Tongue (tissue), 1 donor: ENCODE measurements at regions not wholly inside any gene's neighbourhood (a gene's known extent, or its start where the extent isn't known, plus 50 kb on each side); places are given as distances from the start of the nearest gene placed in this dataset.
A peak's percentile ranks its signal among the peaks of the same experiment; 100 is the strongest.

Experiments used
- DNase-seq: peaks from one replicate; pipeline ENCODE4 v3.0.0-alpha.2; 2015

DNA sequence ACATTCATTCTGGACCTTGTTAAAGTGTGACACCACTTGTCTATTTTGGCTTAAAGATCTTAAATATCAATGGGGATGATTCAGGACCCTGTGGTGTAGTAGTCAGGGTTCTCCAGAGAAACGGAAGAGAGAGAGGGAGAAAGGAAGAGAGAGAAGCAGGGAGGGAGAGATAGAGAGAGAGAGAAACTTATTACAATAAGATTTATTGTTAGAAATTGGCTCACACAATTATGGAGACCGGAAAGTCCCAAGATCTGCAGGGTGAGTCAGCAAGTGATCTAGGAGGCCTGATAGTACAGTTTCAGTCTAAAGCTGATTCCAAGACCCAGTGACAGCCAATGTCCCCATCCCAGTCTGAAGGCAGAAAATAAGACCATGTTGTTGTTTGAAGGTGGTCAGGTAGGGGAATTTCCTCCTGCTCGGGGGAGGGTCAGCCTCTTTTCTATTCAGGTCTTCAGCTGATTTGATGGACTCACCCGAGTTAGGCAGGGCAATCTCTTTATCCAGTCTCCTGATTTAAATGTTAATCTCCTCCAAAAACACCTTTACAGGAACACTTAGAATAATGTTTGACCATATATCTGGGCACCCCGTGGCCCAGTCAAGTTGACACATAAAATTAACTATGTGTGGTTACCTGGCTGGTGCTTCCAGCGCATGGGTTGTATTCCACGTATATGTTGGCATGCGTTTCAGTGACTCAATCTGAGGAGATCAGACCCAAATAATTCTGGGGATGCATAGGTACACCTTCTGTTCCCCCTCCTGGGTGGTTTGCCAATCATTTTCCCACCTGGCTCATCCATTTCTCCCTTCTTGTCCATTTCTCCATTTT lies 1350.5 kb downstream of the TBC1D22A start:
- no peak for DNase-seq

DNA sequence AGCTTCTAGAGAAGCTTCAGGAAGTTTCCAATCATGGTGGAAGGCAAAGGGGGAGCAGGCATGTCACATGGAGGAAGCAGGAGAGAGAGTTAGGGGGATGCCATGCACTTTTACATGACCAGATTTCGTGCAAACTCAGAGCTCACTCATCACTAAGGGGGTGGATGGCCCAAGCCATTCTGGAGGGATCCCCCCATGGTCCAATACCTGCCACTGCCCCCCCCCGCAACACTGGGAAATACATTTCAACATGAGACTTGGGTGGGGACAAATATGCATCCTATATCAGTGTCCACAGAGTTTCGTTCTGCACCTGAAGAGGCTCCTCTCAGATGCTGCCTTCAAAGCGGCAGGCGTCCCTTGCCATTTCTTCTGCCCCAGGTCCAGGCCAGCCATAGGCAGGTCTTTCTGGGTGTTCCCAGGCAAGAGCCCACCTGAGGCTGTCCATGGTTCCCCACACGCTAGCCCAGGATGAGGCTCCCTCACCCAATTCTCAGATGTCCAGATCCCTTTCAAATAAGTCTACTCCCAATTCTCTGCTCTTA lies 1344.3 kb downstream of the TBC1D22A start:
- no peak for DNase-seq

DNA sequence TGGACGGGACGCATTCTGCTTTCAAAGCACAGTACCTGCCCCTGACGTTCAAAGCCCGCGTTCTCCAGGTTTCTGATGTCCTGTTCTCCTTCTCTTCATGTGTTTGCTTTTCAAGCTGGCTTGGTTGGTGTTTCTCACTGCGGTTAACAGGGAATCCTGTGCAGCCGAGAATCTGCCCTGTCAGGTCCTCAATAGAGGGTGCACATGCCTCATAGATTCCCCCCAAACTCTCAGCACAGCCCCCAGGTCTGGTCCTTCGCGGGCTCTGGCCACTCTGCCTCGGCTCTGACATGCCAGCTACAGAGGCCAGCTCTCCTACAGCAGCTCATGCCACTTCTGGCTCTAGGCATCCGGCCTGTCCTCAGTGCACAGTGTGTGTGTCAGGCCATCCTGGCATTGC lies 1343.8 kb downstream of the TBC1D22A start:
- DNase-seq, result no peak

DNA sequence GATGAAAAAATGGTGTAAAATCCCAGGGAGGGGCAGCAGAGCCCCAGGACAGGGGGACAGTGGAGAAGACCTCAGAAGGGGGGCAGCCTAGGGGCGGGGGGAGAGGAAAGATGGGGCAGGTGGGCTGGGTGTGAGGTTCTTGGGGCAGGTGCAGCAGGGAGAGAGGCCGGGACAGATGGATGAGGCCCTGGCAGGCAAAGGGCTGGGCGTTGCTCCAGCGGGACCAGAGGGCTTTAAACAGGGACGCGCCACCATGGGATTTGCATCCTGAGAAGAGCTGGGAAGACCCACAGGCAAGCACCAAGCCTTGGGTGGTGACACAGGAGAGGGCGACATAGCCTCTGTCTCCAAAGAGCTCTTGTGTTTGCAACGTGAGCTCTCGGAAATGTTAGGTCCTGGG lies 1342.8 kb downstream of the TBC1D22A start:
- DNase-seq, result no peak

DNA sequence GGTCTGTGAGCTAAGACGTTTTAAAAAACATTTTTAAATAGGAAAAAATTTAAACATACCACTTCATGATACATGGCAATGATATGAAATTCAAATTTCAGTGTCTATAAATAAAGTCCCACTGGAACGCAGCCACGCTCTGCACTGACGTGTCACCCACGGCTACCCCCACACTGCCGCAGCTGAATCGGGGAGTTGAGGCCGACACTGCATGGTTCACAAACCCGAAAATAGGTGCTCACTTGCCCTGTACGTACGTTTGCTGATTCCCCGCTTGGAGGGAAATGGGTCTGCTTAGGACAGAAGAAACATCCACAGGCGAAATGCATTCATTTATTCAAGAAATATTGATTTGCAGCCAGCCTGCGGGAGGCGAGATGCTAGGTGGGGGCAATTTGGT lies 1342.3 kb downstream of the TBC1D22A start:
- no peak for DNase-seq

DNA sequence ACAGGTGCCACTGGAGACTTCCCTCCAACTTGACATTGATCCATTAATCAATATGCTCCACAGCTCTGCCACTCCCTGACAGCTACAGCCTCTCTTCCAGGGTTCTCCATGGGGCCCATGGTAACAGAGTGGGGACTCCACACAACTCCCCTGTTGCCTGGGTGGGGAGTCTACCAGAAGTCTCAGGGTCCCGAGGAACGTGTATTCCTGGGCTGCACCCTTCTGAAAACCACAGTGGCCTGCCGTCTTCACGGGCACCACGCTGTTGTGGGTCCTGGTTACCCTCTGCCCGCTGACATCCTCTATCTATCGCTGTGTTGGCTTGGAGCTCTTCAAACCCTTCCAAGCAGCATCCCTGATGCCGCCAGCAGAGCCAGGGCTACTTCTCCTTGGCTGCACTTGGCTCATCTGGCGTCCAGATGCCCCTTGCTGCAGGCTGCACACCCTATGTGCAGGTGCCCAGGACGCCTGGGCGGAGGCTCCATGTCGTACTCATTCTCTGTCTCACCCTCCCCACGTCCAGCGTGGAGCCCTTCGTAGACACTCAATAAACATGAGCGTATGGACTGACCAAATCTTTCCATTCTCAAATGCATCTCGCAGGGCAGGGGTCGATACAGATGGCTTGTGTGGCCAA lies 1341.8 kb downstream of the TBC1D22A start:
- DNase-seq, result no peak

DNA sequence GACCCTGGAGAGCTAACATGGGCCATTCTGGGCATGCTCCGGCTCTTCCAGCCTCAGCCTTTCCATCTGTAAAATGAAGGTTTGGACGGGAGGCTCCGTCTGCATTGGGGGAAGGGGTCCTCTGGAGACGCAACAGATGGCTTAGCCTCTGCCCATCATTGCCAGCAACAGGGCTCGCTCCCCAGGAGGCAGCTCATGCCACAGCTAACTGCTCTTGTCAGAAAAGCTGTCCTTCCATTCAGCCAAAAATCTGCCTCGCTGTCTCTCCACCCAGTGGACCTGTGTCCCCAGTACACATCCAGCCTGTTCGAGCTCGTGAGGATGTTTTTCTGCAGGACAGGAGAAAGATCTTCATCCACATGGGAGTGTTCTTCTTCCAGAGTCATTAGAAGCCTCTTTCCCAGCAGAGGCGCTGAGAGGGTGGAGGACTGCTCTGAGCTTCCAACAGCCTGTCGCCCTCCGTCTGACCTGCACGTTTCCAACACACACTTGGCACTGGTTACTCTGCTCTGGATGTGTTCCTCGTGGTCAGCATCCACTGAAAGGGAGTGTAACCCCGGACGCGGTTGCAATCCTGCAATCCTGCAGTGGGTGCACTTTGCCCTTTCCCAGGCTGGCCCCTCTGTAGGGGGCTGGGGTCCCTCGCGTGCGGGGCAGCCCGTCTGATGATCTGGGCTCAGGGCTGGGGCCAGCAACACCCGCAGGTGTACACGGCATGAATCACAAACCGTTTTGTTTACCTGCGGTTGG lies 1340.9 kb downstream of the TBC1D22A start:
- peak; percentile 54 for DNase-seq

DNA sequence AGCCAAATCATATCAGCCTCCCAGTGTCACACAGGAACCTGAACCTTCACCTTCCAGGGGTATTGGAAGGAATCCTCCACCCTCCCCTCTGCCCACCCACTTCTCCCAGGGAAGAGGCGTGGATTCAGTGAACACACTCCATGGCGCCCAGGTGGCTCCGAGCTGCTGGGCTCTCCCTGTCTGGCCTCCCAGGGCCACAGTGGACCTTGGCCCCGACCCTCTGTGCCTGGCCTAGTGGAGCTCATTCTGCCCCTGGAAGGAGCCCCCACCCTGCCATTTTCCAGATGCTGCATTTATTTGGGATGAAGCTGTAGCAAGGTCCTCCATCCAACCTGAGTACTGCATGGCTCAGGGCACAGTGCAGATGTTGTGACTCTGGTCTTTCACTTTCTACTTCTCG lies 1340.1 kb downstream of the TBC1D22A start:
- no peak for DNase-seq

DNA sequence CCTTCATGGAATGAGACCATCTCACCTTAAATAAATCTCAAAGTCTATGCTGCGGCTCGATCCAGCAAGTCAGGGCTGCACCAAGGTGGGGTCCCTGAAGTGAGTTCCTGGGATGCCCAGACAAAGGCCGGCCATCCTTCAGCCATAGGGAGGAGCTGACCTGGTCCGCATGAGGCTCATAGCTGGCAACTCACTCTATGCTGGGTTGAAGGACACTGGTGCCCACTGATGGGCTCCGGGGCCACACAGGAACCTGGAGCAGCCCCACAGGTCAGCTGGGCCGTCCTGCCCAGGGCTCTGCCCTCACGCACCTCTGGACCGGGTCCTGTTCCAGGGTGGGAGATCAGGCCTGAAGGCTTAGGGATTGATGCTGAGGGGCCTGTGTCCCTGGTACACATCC lies 1339.3 kb downstream of the TBC1D22A start:
- no peak for DNase-seq

DNA sequence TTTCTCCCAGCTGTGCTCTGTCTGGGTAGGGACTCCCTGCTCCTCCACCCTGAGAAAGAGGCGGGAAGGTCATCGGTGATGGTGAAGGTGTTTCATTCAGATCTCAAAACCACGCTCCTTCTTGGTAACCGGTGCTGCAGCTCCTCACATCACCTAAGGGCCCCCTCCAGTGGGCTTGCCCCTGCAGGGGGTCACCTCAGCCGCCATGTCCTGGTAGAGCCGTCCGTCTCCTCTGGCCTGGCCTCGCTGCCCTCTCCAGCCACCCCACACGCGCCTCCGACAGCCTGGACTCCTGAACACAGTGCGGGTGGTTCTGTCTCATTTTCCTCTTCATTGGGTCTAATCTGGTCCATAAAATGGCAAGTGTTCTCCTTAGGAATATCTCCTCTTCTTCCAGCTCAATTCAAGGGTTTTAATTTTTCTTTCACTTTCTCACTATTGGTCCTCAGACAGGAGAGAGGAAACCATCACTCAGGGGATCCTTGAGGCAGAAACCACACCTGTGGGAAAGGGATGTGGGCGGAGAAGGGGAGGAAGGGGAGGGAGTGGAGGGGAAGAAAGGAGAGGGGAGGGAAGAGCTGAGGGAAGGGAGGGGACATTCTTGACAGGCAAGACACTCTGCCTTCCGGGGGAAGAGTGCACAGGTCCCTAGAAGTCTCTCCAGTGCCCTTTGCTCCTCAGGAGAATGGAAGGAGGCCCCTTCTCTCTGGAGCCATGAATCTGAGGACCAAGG lies 1338.4 kb downstream of the TBC1D22A start:
- DNase-seq, result no peak

DNA sequence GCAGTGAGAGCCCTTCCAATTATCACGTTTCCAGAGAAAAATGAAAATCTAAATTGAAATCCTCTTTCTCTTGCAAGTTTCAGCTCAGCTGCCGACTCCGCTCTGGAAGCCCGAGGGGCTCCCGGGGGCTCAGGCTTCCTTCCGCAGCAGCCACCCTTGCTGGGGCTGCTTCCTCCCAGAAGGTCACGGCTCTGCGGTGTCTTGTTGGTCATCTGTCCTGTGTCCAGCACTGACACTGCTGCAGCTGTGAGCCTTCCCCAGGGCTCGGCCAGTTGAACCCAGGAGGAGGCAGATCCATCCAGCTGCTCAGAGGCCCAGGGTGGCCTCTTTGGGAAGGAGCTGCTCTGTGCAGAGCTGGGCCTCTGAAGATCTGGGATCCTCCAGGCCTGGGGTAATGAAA lies 1337.2 kb downstream of the TBC1D22A start:
- DNase-seq, result no peak

DNA sequence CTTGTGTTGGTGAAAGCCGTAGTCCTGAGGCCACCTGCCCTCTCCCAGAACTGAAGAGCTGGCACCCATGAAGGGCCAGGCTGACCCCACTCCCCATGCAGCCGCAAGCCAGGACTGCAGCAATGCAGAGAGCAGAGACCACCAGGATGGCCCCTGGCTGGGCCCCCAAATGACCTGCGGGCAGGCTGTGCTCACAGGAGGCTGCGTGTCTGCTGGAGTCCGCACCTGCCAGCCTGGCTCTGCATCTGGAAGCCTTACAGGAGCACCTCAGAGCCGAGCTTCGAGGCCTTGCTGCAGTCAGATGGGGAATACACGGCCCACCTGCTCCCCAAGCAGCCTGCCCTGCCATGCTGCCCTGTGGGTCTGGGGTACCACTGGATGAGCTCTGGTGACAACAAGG lies 1336.8 kb downstream of the TBC1D22A start:
- no peak for DNase-seq

DNA sequence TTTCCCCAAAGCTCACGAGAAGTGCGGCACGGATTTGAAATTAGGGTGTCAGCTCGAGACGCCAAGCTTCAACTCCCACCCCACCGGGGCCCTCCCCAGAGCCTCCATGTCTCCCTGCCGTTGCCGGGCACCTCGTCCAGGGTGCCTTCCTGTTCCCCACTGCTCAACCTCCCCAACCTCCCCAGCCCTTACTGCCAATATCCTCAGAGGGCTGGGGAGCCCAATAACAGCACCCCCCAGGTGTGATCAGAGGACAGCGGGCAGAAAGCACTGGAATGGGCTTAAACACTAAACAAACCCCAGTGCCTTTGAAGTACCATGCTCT lies 1336.4 kb downstream of the TBC1D22A start:
- DNase-seq, result no peak

DNA sequence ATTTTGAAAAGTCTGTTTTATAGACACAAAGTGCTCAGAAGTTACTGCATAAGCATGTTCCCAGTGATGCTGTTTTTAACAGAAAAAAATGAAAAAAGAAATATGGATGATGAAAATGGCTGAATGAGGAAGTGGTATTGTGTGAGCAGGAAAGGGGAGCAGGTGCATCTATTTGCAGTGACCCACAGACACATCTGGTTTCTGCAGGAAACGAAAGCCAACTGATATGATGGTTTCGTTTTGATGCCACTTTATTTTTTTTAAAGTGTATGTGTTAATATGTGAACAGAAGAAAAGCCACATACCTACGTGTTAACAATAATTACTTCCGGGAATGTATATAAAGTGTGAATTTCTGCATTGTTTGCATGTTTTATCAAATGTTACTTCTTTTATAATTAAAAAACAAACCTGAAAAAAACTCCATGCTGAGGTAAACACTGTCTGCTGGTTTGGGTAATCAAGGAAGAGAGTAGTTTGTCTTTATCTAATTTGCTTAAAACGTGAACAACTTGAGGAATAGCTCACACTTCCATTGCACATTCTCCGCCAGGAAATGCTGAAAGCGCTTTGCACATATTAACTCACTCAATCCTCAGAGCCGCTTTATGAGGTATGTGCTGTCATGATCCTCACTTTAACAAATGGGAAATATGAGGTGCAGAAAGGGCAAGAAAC lies 1335.9 kb downstream of the TBC1D22A start:
- DNase-seq, result no peak

DNA sequence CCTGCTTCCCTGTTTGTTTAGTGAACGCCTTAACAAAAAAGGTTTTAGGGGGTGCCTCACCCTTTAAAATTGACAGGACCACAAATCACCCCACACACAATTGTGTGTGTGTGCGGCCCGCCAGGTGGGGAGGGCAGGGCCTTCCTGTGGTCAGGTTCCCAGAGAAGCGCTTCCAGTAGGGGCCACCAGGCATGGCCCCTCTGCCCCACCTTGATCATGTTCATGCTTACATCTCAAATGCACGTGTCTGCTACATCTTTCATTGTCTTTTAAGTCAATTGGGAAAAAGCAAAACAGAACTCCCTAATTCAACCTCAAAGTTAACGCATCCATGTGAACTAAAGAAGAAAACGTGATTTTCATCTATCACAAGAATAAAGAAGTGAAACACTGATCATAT lies 1335.3 kb downstream of the TBC1D22A start:
- no peak for DNase-seq

DNA sequence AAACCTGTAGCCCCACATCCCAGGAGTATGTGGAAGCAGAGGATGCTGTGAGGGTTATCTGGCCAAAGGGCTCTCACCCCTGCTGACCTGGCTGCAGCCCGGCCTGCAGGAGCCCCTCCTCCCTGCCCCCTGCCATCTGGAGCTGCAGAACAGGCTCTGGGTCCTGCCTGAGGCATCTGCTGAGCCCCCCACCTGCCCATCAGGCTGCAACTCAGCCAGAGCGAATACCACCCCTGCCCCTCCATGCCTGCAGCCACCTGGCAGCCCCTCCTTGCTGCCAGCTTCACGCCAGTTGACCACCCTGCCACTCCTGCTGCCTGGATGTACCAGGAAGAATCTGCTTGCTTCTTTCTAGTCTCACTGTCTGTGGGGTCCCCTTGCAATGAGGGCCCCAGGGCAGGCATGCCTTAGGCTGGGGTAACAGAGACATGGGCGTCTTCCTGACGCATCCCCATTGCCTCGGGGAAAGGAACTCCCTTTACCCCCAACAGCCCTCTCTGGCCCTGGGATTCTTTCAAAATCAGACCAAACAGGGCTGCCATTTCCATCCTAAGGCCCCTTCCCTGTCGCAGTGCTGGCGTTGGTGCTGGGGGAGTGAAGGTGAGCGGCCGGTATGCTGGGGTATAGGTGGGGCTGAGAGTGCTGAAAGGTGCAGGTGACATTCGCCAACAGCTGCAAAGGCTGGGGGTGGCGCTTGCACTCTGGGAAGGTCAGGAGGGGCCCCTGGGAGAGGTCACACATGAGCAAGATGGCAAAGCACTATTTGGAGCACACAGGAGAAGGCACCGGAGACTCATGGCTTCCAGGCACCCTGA lies 1334.6 kb downstream of the TBC1D22A start:
- no peak for DNase-seq

DNA sequence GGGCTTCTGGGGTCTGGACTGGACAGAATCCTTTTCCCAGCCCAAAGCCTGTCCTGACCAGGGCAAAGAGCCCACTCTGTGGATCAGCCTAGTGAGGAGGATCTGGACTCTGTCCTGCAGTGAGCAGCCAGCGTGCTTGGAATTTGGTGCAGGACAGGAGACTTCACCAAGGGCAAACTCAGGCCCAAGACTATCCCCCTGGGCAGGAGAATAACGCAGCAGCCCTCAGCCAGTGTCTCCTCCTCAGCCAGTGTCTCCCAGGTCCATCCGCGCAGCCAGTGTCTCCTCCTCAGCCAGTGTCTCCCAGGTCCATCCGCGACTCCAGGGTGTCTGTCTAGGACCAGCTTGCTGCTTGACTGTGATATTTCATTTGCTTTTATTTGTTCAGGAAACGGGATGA lies 1334.0 kb downstream of the TBC1D22A start:
- no peak for DNase-seq

DNA sequence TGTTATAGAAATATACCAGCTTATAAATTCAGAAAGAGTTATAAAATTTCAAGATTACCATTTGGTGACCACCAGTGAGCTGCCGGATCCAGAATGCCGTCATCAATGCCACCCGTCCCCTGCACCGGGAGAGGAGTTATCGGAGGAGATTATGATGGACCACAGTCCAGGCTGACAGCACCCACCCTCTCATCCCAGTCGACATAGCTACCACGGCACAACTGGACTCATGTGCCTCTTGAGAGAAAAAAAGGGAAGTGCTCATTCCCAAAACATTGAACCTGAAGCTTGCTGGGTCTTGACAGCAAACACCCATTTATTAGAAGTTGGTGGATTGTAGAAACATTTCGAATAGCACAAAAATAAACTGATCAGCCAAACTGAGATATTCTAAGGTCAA lies 1331.5 kb downstream of the TBC1D22A start:
- no peak for DNase-seq

DNA sequence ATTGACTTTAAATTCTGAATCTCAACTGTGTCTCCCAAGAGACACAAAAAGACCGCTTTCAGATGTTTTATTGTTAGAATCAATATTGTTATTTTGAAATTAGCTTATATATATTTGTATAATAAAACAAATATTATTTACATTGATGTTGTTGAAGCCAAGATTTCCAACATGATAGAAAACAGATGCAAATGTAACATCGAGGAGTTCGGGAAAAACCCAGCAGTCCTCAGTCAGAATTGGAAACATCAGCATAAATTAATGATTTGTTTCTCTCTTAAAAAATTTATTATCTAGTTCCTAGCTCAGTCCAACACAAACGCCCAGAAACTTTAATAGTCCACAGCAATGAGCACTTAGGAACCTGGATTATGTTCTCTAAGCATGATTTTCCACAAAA lies 1330.4 kb downstream of the TBC1D22A start:
- DNase-seq, result no peak

DNA sequence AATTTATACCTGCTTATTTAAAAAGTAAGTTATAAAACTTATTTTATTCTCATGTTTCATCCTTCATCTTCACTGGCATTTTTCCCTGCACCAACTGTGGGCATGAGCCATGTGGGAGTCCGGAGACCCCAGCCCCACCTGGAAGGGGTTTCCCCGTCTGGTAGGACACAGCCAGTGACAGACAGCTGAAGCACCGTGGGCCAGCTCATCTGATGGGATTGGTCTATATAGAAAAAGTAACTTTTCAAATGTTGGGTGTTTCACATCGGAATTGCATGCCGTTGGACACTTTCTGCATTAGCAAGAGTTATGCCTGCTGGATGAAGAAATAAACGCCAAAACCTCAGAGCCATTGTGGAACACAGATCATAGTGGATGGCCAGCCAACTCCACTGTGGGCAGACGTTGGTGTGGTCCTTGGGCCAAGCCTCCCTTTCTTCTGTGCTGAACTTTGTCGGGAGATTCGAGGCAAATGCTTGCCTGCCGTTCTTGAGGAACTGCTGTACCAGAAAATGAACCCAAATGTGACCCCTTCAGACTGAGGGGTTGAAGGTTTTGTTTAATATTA lies 1329.3 kb downstream of the TBC1D22A start:
- no peak for DNase-seq
